ENCODE measurements at regions not wholly inside any gene's neighbourhood (a gene's known extent, or its start where the extent isn't known, plus 50 kb on each side); places are given as distances from the start of the nearest gene placed in this dataset.
A peak's percentile ranks its signal among the peaks of the same experiment; 100 is the strongest.

GRCh38 chr16:82470016-82470415 lies 156.8 kb upstream of the CDH13 start:
- Histone ChIP-seq H3K36me3 (no peaks in the 10 kb centered on the region), H3K4me3 (no peak overlapping the region), H3K27ac (no peak overlapping the region), H3K27me3 (replicated peaks) (no peaks in the 10 kb centered on the region), H3K4me1 (replicated peaks) (peaks cover 18% of the 10 kb centered on the region), H3K9me3 (replicated peaks) (no peaks in the 10 kb centered on the region)
- peak in 1 of 2 experiments; percentile 1 for DNase-seq (ENCODE audit: low read depth in 1 of 2, low spot score in 2 of 2)

GRCh38 chr16:82464187-82464586 lies 162.6 kb upstream of the CDH13 start:
- Histone ChIP-seq H3K36me3 (no peaks in the 10 kb centered on the region), H3K4me3 (no peak overlapping the region), H3K9me3 (replicated peaks) (no peaks in the 10 kb centered on the region), H3K27ac (no peak overlapping the region), H3K4me1 (replicated peaks) (no peaks in the 10 kb centered on the region), H3K27me3 (replicated peaks) (no peaks in the 10 kb centered on the region)
- DNase-seq (ENCODE audit: low read depth in 1 of 2, low spot score in 2 of 2), result no peak

GRCh38 chr16:82460766-82461165 lies 166.0 kb upstream of the CDH13 start:
- no peaks in the 10 kb centered on the region; the same call in 1 of the 2 replicates for H3K27me3 ChIP-seq (replicated peaks)
- no peak for DNase-seq (ENCODE audit: low read depth in 1 of 2, low spot score in 2 of 2)
- H3K4me3 ChIP-seq, result no peak overlapping the region
- H3K36me3 ChIP-seq, result no peaks in the 10 kb centered on the region
- no peak overlapping the region for H3K27ac ChIP-seq
- no peaks in the 10 kb centered on the region for H3K9me3 ChIP-seq (replicated peaks)
- no peaks in the 10 kb centered on the region for H3K4me1 ChIP-seq (replicated peaks)

- Histone ChIP-seq H3K27me3 (replicated peaks) (no peaks in the 10 kb centered on the region; the same call in 1 of the 2 replicates), H3K9me3 (replicated peaks) (no peaks in the 10 kb centered on the region), H3K36me3 (no peaks in the 10 kb centered on the region), H3K4me1 (replicated peaks) (no peaks in the 10 kb centered on the region), H3K4me3 (no peak overlapping the region), H3K27ac (no peak overlapping the region)
- no peak for DNase-seq (ENCODE audit: low read depth in 1 of 2, low spot score in 2 of 2)
Measured at GRCh38 chr16:82459580-82460256, 167.1 kb upstream of the CDH13 start.

- Histone ChIP-seq H3K4me3 (no peak overlapping the region), H3K27me3 (replicated peaks) (no peaks in the 10 kb centered on the region; the same call in 1 of the 2 replicates), H3K9me3 (replicated peaks) (no peaks in the 10 kb centered on the region), H3K36me3 (no peaks in the 10 kb centered on the region), H3K4me1 (replicated peaks) (no peaks in the 10 kb centered on the region), H3K27ac (no peak overlapping the region)
- peak; percentile 56 to 63 for DNase-seq (ENCODE audit: low read depth in 1 of 2, low spot score in 2 of 2)
Measured at GRCh38 chr16:82456683-82457082, 170.1 kb upstream of the CDH13 start.

- Histone ChIP-seq H3K36me3 (no peaks in the 10 kb centered on the region), H3K4me3 (no peak overlapping the region), H3K9me3 (replicated peaks) (no peaks in the 10 kb centered on the region), H3K27me3 (replicated peaks) (no peaks in the 10 kb centered on the region; the same call in 1 of the 2 replicates), H3K27ac (no peak overlapping the region), H3K4me1 (replicated peaks) (no peaks in the 10 kb centered on the region)
- DNase-seq (ENCODE audit: low read depth in 1 of 2, low spot score in 2 of 2), result no peak
Measured at GRCh38 chr16:82454566-82454965, 172.2 kb upstream of the CDH13 start.

GRCh38 chr16:82454152-82454551 lies 172.6 kb upstream of the CDH13 start:
- no peaks in the 10 kb centered on the region; the same call in 1 of the 2 replicates for H3K27me3 ChIP-seq (replicated peaks)
- no peaks in the 10 kb centered on the region for H3K36me3 ChIP-seq
- no peak for DNase-seq (ENCODE audit: low read depth in 1 of 2, low spot score in 2 of 2)
- H3K27ac ChIP-seq, result no peak overlapping the region
- no peaks in the 10 kb centered on the region for H3K4me1 ChIP-seq (replicated peaks)
- H3K9me3 ChIP-seq (replicated peaks), result no peaks in the 10 kb centered on the region
- H3K4me3 ChIP-seq, result no peak overlapping the region

- no peaks in the 10 kb centered on the region for H3K9me3 ChIP-seq (replicated peaks)
- no peak overlapping the region for H3K27ac ChIP-seq
- no peaks in the 10 kb centered on the region for H3K4me1 ChIP-seq (replicated peaks)
- H3K36me3 ChIP-seq, result no peaks in the 10 kb centered on the region
- no peak for DNase-seq (ENCODE audit: low read depth in 1 of 2, low spot score in 2 of 2)
- no peak overlapping the region for H3K4me3 ChIP-seq
- peaks cover 4% of the 10 kb centered on the region; the same call in 1 of the 2 replicates for H3K27me3 ChIP-seq (replicated peaks)
Measured at GRCh38 chr16:82452004-82452756, 174.6 kb upstream of the CDH13 start.

GRCh38 chr16:82451449-82451848 lies 175.3 kb upstream of the CDH13 start:
- Histone ChIP-seq H3K4me1 (replicated peaks) (no peaks in the 10 kb centered on the region), H3K4me3 (no peak overlapping the region), H3K36me3 (no peaks in the 10 kb centered on the region), H3K27me3 (replicated peaks) (peaks cover 5% of the 10 kb centered on the region; the same call in 1 of the 2 replicates), H3K27ac (no peak overlapping the region), H3K9me3 (replicated peaks) (no peaks in the 10 kb centered on the region)
- no peak for DNase-seq (ENCODE audit: low read depth in 1 of 2, low spot score in 2 of 2)

- Histone ChIP-seq H3K4me1 (replicated peaks) (no peaks in the 10 kb centered on the region; the same call in 1 of the 2 replicates), H3K27me3 (replicated peaks) (peaks cover 4% of the 10 kb centered on the region; the same call in 1 of the 2 replicates), H3K9me3 (replicated peaks) (no peaks in the 10 kb centered on the region), H3K27ac (no peak overlapping the region), H3K4me3 (no peak overlapping the region), H3K36me3 (no peaks in the 10 kb centered on the region)
- DNase-seq (ENCODE audit: low read depth in 1 of 2, low spot score in 2 of 2), result no peak
Measured at GRCh38 chr16:82440336-82440735, 186.4 kb upstream of the CDH13 start.

GRCh38 chr16:82439678-82440293 lies 187.0 kb upstream of the CDH13 start:
- Histone ChIP-seq H3K36me3 (no peaks in the 10 kb centered on the region), H3K4me1 (replicated peaks) (no peaks in the 10 kb centered on the region; the same call in 1 of the 2 replicates), H3K9me3 (replicated peaks) (no peaks in the 10 kb centered on the region), H3K4me3 (no peak overlapping the region), H3K27me3 (replicated peaks) (peaks cover 4% of the 10 kb centered on the region; the same call in 1 of the 2 replicates), H3K27ac (no peak overlapping the region)
- DNase-seq (ENCODE audit: low read depth in 1 of 2, low spot score in 2 of 2), result peak in 1 of 2 experiments; percentile 5

GRCh38 chr16:82433042-82433441 lies 193.7 kb upstream of the CDH13 start:
- H3K27ac ChIP-seq, result no peak overlapping the region
- no peak overlapping the region for H3K4me3 ChIP-seq
- no peak for DNase-seq (ENCODE audit: low read depth in 1 of 2, low spot score in 2 of 2)
- peaks cover 10% of the 10 kb centered on the region for H3K27me3 ChIP-seq (replicated peaks)
- no peaks in the 10 kb centered on the region for H3K9me3 ChIP-seq (replicated peaks)
- H3K36me3 ChIP-seq, result no peaks in the 10 kb centered on the region
- no peaks in the 10 kb centered on the region for H3K4me1 ChIP-seq (replicated peaks)

- no peak for DNase-seq (ENCODE audit: low read depth in 1 of 2, low spot score in 2 of 2)
- Histone ChIP-seq H3K4me3 (no peak overlapping the region), H3K9me3 (replicated peaks) (no peaks in the 10 kb centered on the region), H3K36me3 (no peaks in the 10 kb centered on the region), H3K27me3 (replicated peaks) (peaks cover 8% of the 10 kb centered on the region), H3K4me1 (replicated peaks) (no peaks in the 10 kb centered on the region), H3K27ac (no peak overlapping the region)
Measured at GRCh38 chr16:82432261-82432660, 194.5 kb upstream of the CDH13 start.

- no peaks in the 10 kb centered on the region for H3K4me1 ChIP-seq (replicated peaks)
- H3K27me3 ChIP-seq (replicated peaks), result peaks cover 18% of the 10 kb centered on the region
- no peaks in the 10 kb centered on the region for H3K9me3 ChIP-seq (replicated peaks)
- no peak overlapping the region for H3K4me3 ChIP-seq
- H3K27ac ChIP-seq, result no peak overlapping the region
- H3K36me3 ChIP-seq, result no peaks in the 10 kb centered on the region
- DNase-seq (ENCODE audit: low read depth in 1 of 2, low spot score in 2 of 2), result no peak
Measured at GRCh38 chr16:82425661-82426060, 201.1 kb upstream of the CDH13 start.
